Endothelial cell of umbilical vein (primary cell): ENCODE measurements at regions not wholly inside any gene's neighbourhood (a gene's known extent, or its start where the extent isn't known, plus 50 kb on each side); places are given as distances from the start of the nearest gene placed in this dataset.

Experiments
- BruUV-seq: library from RNA; stranded (reverse); fragments of 400-500 nt; replicated peaks from 2 replicates; lab custom pipeline; 2021; lab: Mats Ljungman, UMichigan
- CTCF ChIA-PET: fragments of 300-600, 350-600 bp; sonication (Branson Sonifier 250); formaldehyde crosslinking; loops from one replicate; lab custom pipeline; 2021; ENCODE audit warnings: antibody characterized with exemption, inconsistent platforms; lab: Charles Lee
- POLR2A ChIA-PET: fragments of 300-600, 350-600 bp; sonication (Branson Sonifier 250); formaldehyde crosslinking; loops from one replicate; lab custom pipeline; 2021; ENCODE audit warnings: antibody characterized with exemption, inconsistent platforms; lab: Charles Lee
- DNase-seq: peaks from one replicate; pipeline ENCODE4 v3.0.0-alpha.2; 2011; ENCODE audit warnings: low read depth, low spot score
- FAIRE-seq: peaks from 2 replicates; lab custom pipeline; 2011; peaks lifted over from hg19 to GRCh38; lab: Jason Lieb, UNC
- H2AFZ ChIP-seq: 2 replicates; pipeline ENCODE4 v1.6.0; 2012; ENCODE audit warnings: low read depth, low read length, control low read depth, inconsistent platforms
- H3K27ac ChIP-seq: 2 replicates; pipeline ENCODE4 v1.5.1; 2011; ENCODE audit warnings: low read depth, mild to moderate bottlenecking, control low read depth, low read length, moderate library complexity; ENCODE audit not compliant: insufficient read depth
- H3K27me3 ChIP-seq, 2 experiments: 2 replicates each; pipeline versions ENCODE4 v1.6.0 to v1.6.1; 2011; ENCODE audit warnings: low read length in 2 of 2, mixed read lengths in 1 of 2; ENCODE audit not compliant: control insufficient read depth in 2 of 2, insufficient read depth in 2 of 2
- H3K36me3 ChIP-seq, 2 experiments: 2 replicates in 1 of 2; 3 replicates in 1 of 2; pipeline ENCODE4 v1.5.1; 2011; ENCODE audit warnings: low read length in 2 of 2, mild to moderate bottlenecking in 1 of 2, moderate library complexity in 1 of 2; ENCODE audit not compliant: control insufficient read depth in 2 of 2, insufficient read depth in 2 of 2; ENCODE audit errors: extremely low read depth in 1 of 2
- H3K4me1 ChIP-seq: 3 replicates; pipeline ENCODE4 v1.5.1; 2011; ENCODE audit warnings: mild to moderate bottlenecking, low read length; ENCODE audit not compliant: control insufficient read depth, insufficient read depth; ENCODE audit errors: extremely low read depth
- H3K4me2 ChIP-seq: 2 replicates; pipeline ENCODE4 v1.6.1; 2011; ENCODE audit warnings: low read length, control low read depth, mixed read lengths; ENCODE audit not compliant: insufficient read depth
- H3K4me3 ChIP-seq, 3 experiments: fragments of 200-600 bp in 1 of 3; sonication (generic), shearing (Covaris generic) in 1 of 3; replicated peaks in 1 of 3; 2 replicates each; pipeline ENCODE4 v1.5.1; 2011 to 2016; ENCODE audit warnings: control low read depth in 3 of 3, low read length in 3 of 3, mild to moderate bottlenecking in 2 of 3, inconsistent platforms in 1 of 3, low read depth in 1 of 3, moderate library complexity in 1 of 3; ENCODE audit not compliant: insufficient read depth in 1 of 3
- H3K79me2 ChIP-seq: 2 replicates; pipeline ENCODE4 v1.6.0; 2012; ENCODE audit warnings: low read length, inconsistent platforms; ENCODE audit not compliant: control insufficient read depth, insufficient read depth
- H3K9ac ChIP-seq: replicated peaks from 2 replicates; pipeline ENCODE3; 2011; ENCODE audit warnings: low read length, control low read depth; ENCODE audit not compliant: insufficient read depth; ENCODE audit errors: extremely low read depth
- H3K9me1 ChIP-seq: replicated peaks from 3 replicates; pipeline ENCODE4 v1.6.0; 2011; ENCODE audit warnings: mild to moderate bottlenecking, low read length; ENCODE audit not compliant: control insufficient read depth, insufficient read depth; ENCODE audit errors: extremely low read depth
- H3K9me3 ChIP-seq: replicated peaks from 2 replicates; pipeline ENCODE4 v1.5.1; 2012; ENCODE audit warnings: low read length, inconsistent platforms; ENCODE audit not compliant: control insufficient read depth, insufficient read depth
- H4K20me1 ChIP-seq: replicated peaks from 2 replicates; pipeline ENCODE3; 2011; ENCODE audit warnings: mild to moderate bottlenecking, low read length; ENCODE audit not compliant: control insufficient read depth, insufficient read depth; ENCODE audit errors: extremely low read depth
- EZH2 ChIP-seq: IDR thresholded peaks from 2 replicates; pipeline ENCODE4 v1.6.1; 2012; ENCODE audit warnings: borderline replicate concordance, low read depth, mild to moderate bottlenecking, moderate library complexity, low read length, inconsistent platforms; ENCODE audit not compliant: severe bottlenecking
- FOS ChIP-seq: IDR thresholded peaks from 2 replicates; pipeline ENCODE4 v1.6.1; 2011; ENCODE audit warnings: mild to moderate bottlenecking, low read length, moderate library complexity, borderline replicate concordance; ENCODE audit not compliant: insufficient read depth
- GATA2 ChIP-seq: IDR thresholded peaks from 2 replicates; pipeline ENCODE4 v1.7.0; 2011; ENCODE audit warnings: low read depth, mild to moderate bottlenecking, moderate library complexity, mixed read lengths, low read length; ENCODE audit not compliant: insufficient read length, insufficient read depth
- POLR2A ChIP-seq: IDR thresholded peaks from 2 replicates; pipeline ENCODE4 v1.6.1; 2012; ENCODE audit warnings: low read depth, mild to moderate bottlenecking, control low read depth, low read length
- POLR2AphosphoS5 ChIP-seq: IDR thresholded peaks from 2 replicates; pipeline ENCODE4 v1.6.1; 2012; ENCODE audit warnings: low read depth, mild to moderate bottlenecking, control low read depth, low read length, moderate library complexity; ENCODE audit not compliant: insufficient read depth
- dilution Hi-C: fragments of 300-500 bp; cut with MboI; formaldehyde crosslinking; loops from one replicate; pipeline ENCODE4 v1.15.0; 2019; ENCODE audit warnings: low sequenced_read_pairs; ENCODE audit not compliant: extremely low pct_ligation_motif_present
- intact Hi-C: fragments of 100-400 bp; cut with micrococcal nuclease; formaldehyde crosslinking; loops from one replicate; pipeline ENCODE4 v1.10.0; 2022
- TF ChIP-seq, protein P1 (sequence below): IDR thresholded peaks from 2 replicates; pipeline ENCODE4 v1.6.1; 2011; ENCODE audit not compliant: insufficient read depth, insufficient read length
- TF ChIP-seq, protein P2 (sequence below), 2 donors: IDR thresholded peaks; 1 replicate in 1 of 2; 2 replicates in 1 of 2; pipeline ENCODE4 v1.5.1; 2011; ENCODE audit warnings: low read length in 2 of 2, mild to moderate bottlenecking in 2 of 2, moderate library complexity in 2 of 2, control low read depth in 1 of 2, inconsistent platforms in 1 of 2, low read depth in 1 of 2; ENCODE audit not compliant: insufficient read depth in 1 of 2; ENCODE audit errors: extremely low read depth in 1 of 2

DNA sequence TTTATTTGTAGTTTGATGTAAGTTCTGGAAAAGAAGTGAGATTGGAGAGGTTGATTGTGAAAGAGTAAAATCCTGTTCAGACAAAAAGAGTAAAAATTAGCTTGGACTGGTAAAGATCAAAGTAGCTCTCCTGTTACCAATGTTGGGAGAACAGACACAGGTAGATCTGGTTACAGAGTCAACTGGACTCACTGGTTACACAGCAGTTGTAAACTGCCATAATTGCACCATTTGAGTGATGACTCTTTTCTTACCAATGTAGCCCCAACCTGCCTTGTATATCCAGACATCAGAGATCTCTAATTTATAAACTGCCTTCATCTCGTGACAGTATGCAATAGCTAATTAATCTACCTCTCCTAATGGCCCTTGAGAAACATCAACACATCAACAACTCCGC lies 165.6 kb upstream of the PRSS16 start:
- intact Hi-C loops: no loop called here
- CTCF ChIA-PET: interaction anchor here (1.4 to 4.6 kb wide), 3 partner anchors 13 to 486 kb away, joined by 5 to 26 read pairs (median 20); no protein-coding TSS in a partner anchor
- no TSS peak for BruUV-seq

DNA sequence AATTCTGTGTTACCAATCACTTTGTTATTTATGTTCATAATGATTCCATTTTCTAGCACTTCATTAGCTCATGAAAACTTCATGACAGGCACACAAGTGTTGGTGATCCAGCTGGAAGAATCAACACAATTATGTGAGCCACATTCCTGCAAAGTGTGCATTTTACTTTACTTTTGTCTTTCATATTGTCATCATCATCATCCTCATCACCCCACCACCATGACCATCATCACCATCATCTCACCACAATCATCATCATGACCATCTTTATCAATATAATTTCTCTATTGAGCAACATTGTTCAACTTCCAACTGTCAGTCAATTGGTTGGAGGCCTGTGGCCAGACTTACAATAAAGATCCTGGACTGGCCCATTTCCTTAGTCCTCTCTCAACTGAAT lies 159.4 kb upstream of the PRSS16 start:
- ChIA-PET CTCF (no interaction called here), POLR2A (no interaction called here)
- H3K4me3 ChIP-seq: no peak overlapping the region
- intact Hi-C loops (no loop called here), dilution Hi-C loops (no loop called here)
- no peak overlapping the region for H3K4me2 ChIP-seq
- H3K79me2 ChIP-seq: no peaks in the 10 kb centered on the region
- no peak overlapping the region for H3K27ac ChIP-seq
- H3K9me1 ChIP-seq: no peaks in the 10 kb centered on the region
- H3K4me1 ChIP-seq: peaks cover 5% of the 10 kb centered on the region
- FAIRE-seq (no peak), DNase-seq (no peak)
- TF ChIP-seq, protein P1, sequence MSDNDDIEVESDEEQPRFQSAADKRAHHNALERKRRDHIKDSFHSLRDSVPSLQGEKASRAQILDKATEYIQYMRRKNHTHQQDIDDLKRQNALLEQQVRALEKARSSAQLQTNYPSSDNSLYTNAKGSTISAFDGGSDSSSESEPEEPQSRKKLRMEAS: no peak
- no peak for TF ChIP-seq GATA2
- no peak for TF ChIP-seq FOS
- no peak overlapping the region for H2AFZ ChIP-seq
- H3K27me3 ChIP-seq: peaks cover 5 to 23% of the 10 kb centered on the region in 2 experiments
- no peaks in the 10 kb centered on the region for H3K36me3 ChIP-seq
- H4K20me1 ChIP-seq: no peaks in the 10 kb centered on the region
- BruUV-seq: no TSS peak
- H3K9me3 ChIP-seq: no peaks in the 10 kb centered on the region
- no peak overlapping the region for H3K9ac ChIP-seq

More for the DNA sequence above, 165.6 kb upstream of the PRSS16 start:
- Histone ChIP-seq H4K20me1 (no peaks in the 10 kb centered on the region), H3K36me3 (no peaks in the 10 kb centered on the region), H3K27me3 (peaks cover 3 to 19% of the 10 kb centered on the region in 2 experiments), H3K4me2 (no peak overlapping the region), H3K79me2 (no peaks in the 10 kb centered on the region), H2AFZ (no peak overlapping the region), H3K9me1 (no peaks in the 10 kb centered on the region), H3K4me1 (peaks cover 2% of the 10 kb centered on the region), H3K27ac (no peak overlapping the region), H3K4me3 (no peak overlapping the region), H3K9ac (no peak overlapping the region), H3K9me3 (no peaks in the 10 kb centered on the region)
- no peak for FAIRE-seq
- POLR2A ChIA-PET: no interaction called here
- dilution Hi-C loops: no loop called here
- no peak for TF ChIP-seq EZH2
- TF ChIP-seq POLR2AphosphoS5: no peak
- TF ChIP-seq, protein P1: no peak
- no peak for TF ChIP-seq POLR2A
- TF ChIP-seq, protein P2, sequence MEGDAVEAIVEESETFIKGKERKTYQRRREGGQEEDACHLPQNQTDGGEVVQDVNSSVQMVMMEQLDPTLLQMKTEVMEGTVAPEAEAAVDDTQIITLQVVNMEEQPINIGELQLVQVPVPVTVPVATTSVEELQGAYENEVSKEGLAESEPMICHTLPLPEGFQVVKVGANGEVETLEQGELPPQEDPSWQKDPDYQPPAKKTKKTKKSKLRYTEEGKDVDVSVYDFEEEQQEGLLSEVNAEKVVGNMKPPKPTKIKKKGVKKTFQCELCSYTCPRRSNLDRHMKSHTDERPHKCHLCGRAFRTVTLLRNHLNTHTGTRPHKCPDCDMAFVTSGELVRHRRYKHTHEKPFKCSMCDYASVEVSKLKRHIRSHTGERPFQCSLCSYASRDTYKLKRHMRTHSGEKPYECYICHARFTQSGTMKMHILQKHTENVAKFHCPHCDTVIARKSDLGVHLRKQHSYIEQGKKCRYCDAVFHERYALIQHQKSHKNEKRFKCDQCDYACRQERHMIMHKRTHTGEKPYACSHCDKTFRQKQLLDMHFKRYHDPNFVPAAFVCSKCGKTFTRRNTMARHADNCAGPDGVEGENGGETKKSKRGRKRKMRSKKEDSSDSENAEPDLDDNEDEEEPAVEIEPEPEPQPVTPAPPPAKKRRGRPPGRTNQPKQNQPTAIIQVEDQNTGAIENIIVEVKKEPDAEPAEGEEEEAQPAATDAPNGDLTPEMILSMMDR (IDR thresholded peaks at IDR 0.05; ENCODE audit: extremely low read depth in 1 of 2, insufficient read depth in 1 of 2, low read depth in 1 of 2, low read length in 2 of 2): no peak
- no peak for TF ChIP-seq GATA2
- no peak for DNase-seq
